Mesenchymal stem cell (in vitro differentiated cells and primary cell): ENCODE measurements at regions not wholly inside any gene's neighbourhood (a gene's known extent, or its start where the extent isn't known, plus 50 kb on each side); places are given as distances from the start of the nearest gene placed in this dataset.
"Not testable (repeated sequence)": the region's sequence is repeated elsewhere in the genome, so short reads cannot be mapped to it uniquely, and the experiment has no call there.

Source experiments
- DNase-seq: peaks from one replicate; pipeline ENCODE4 v3.0.0-alpha.2; 2013
- H2AFZ ChIP-seq: one replicate; pipeline ENCODE4 v1.6.1; 2013; ENCODE audit warnings: low read depth, mild to moderate bottlenecking, control low read depth, inconsistent platforms, low read length, moderate library complexity
- H2AK5ac ChIP-seq: 2 replicates; pipeline ENCODE4 v1.6.1; 2013; ENCODE audit warnings: low read length, moderate library complexity, mild to moderate bottlenecking, inconsistent platforms; ENCODE audit not compliant: severe bottlenecking
- H2BK120ac ChIP-seq: one replicate; pipeline ENCODE4 v1.6.1; 2013; ENCODE audit warnings: low read depth, mild to moderate bottlenecking, inconsistent platforms, low read length, moderate library complexity
- H2BK12ac ChIP-seq, 2 experiments: one replicate each; pipeline ENCODE4 v1.6.1; 2013; ENCODE audit warnings: inconsistent platforms in 2 of 2, low read length in 2 of 2, mild to moderate bottlenecking in 2 of 2, moderate library complexity in 2 of 2, control low read depth in 1 of 2
- H2BK15ac ChIP-seq: one replicate; pipeline ENCODE4 v1.6.1; 2013; ENCODE audit warnings: mild to moderate bottlenecking, low read depth, inconsistent platforms; ENCODE audit not compliant: poor library complexity, severe bottlenecking
- H2BK5ac ChIP-seq: 2 replicates; pipeline ENCODE4 v1.6.1; 2013; ENCODE audit warnings: low read depth, mild to moderate bottlenecking, low read length, control low read depth, inconsistent platforms; ENCODE audit not compliant: poor library complexity, severe bottlenecking
- H3K14ac ChIP-seq, 2 experiments: one replicate each; pipeline ENCODE4 v1.6.1; 2013; ENCODE audit warnings: inconsistent platforms in 2 of 2, low read length in 2 of 2, control low read depth in 1 of 2, mild to moderate bottlenecking in 1 of 2, moderate library complexity in 1 of 2
- H3K18ac ChIP-seq, 2 experiments: one replicate each; pipeline ENCODE4 v1.6.1; 2013; ENCODE audit warnings: inconsistent platforms in 2 of 2, low read length in 2 of 2, control low read depth in 1 of 2, low read depth in 1 of 2, mild to moderate bottlenecking in 1 of 2
- H3K23ac ChIP-seq, 2 experiments: one replicate each; pipeline ENCODE4 v1.6.1; 2013; ENCODE audit warnings: inconsistent platforms in 2 of 2, low read length in 2 of 2, mild to moderate bottlenecking in 2 of 2, moderate library complexity in 2 of 2, control low read depth in 1 of 2
- H3K27ac ChIP-seq: 2 replicates; pipeline ENCODE4 v1.5.1; 2013; ENCODE audit warnings: mild to moderate bottlenecking, moderate library complexity, low read length, control low read depth, inconsistent platforms; ENCODE audit not compliant: poor library complexity, severe bottlenecking
- H3K27me3 ChIP-seq, 2 experiments: 2 replicates each; pipeline versions ENCODE4 v1.6.1 to v1.7.0; 2013; ENCODE audit warnings: low read length in 2 of 2, mild to moderate bottlenecking in 2 of 2, moderate library complexity in 2 of 2, control low read depth in 1 of 2, inconsistent platforms in 1 of 2; ENCODE audit not compliant: control insufficient read depth in 1 of 2, insufficient read depth in 1 of 2
- H3K36me3 ChIP-seq, 2 experiments: 2 replicates each; pipeline versions ENCODE4 v1.6.1 to v1.7.0; 2013; ENCODE audit warnings: low read length in 2 of 2, control low read depth in 1 of 2, inconsistent platforms in 1 of 2, low read depth in 1 of 2, mild to moderate bottlenecking in 1 of 2; ENCODE audit not compliant: insufficient read depth in 2 of 2, control insufficient read depth in 1 of 2
- H3K4ac ChIP-seq, 2 experiments: one replicate each; pipeline ENCODE4 v1.6.1; 2013; ENCODE audit warnings: inconsistent platforms in 2 of 2, low read length in 2 of 2, mild to moderate bottlenecking in 2 of 2, moderate library complexity in 2 of 2, control low read depth in 1 of 2, low read depth in 1 of 2
- H3K4me1 ChIP-seq: 2 replicates; pipeline ENCODE4 v1.6.1; 2013; ENCODE audit warnings: low read depth, low read length, control low read depth; ENCODE audit not compliant: control insufficient read depth, insufficient read depth
- H3K4me2 ChIP-seq: 2 replicates; pipeline ENCODE4 v1.6.1; 2013; ENCODE audit warnings: low read length, mild to moderate bottlenecking, inconsistent platforms; ENCODE audit not compliant: poor library complexity, severe bottlenecking
- H3K4me3 ChIP-seq, 2 experiments: 2 replicates each; pipeline versions ENCODE4 v1.5.1 to v1.7.0; 2013; ENCODE audit warnings: low read length in 2 of 2, mild to moderate bottlenecking in 2 of 2, control low read depth in 1 of 2, low read depth in 1 of 2; ENCODE audit not compliant: insufficient read depth in 1 of 2
- H3K79me1 ChIP-seq: replicated peaks from 2 replicates; pipeline ENCODE4 v1.6.1; 2013; ENCODE audit warnings: mild to moderate bottlenecking, control low read depth, low read length, inconsistent platforms; ENCODE audit not compliant: poor library complexity, severe bottlenecking
- H3K9ac ChIP-seq: 2 replicates; pipeline ENCODE4 v1.7.0; 2013; ENCODE audit warnings: mild to moderate bottlenecking, low read length, moderate library complexity
- H3K9me3 ChIP-seq: 2 replicates; pipeline ENCODE4 v1.7.0; 2013; ENCODE audit warnings: mild to moderate bottlenecking, low read length; ENCODE audit not compliant: control insufficient read depth
- H4K8ac ChIP-seq: one replicate; pipeline ENCODE4 v1.6.1; 2013; ENCODE audit warnings: inconsistent platforms, mild to moderate bottlenecking, low read length, moderate library complexity
- H4K91ac ChIP-seq: one replicate; pipeline ENCODE4 v1.6.1; 2013; ENCODE audit warnings: mild to moderate bottlenecking, low read length, inconsistent platforms
- WGBS: methylation state at CpG from one replicate; pipeline ENCODE4 v1.1.7; 2013; ENCODE audit warnings: mixed read lengths; 5-methylcytosine and 5-hydroxymethylcytosine counted together

DNA sequence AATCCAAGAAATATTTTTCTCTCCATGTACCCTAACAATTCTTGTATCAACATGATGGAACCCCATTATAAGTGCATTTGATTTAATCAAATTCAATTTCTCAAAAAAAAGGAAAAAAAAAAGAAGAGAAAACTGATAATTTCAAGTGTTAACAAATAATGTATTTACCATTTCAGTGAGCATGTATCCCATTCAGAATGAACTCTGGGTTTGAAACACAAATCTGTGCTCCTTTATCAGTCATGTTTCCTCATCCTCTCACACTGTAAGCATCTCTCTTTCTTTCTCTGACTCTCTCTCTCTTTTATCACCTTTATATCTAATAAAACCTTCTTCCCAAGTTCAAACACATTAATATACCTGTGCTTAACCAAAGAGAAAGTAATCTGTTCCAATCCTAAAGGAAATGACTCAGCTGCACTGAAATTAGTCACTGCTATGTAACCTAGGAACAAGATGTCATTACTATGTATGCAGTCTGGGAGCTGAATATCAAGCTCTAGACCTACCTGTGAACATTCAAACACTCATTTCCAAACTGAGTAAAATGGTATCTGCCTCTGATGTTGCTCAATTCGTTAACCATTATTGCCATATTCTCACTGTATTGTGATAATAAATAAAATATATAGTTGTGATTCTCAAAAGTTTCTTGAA lies 135.0 kb upstream of the LRIG3 start:
- Histone ChIP-seq H2BK15ac (no peak overlapping the region), H2AK5ac (no peak overlapping the region), H3K14ac (no peak overlapping the region), H3K4me1 (peaks cover 2% of the 10 kb centered on the region), H3K23ac (no peak overlapping the region), H2AFZ (no peak overlapping the region), H3K18ac (peak overlapping the region in 1 of 2 experiments; percentile 18), H3K79me1 (no peaks in the 10 kb centered on the region), H2BK5ac (no peak overlapping the region), H2BK120ac (no peak overlapping the region), H3K4me2 (no peak overlapping the region), H2BK12ac (peak overlapping the region in 1 of 2 experiments; percentile 46), H3K27ac (peak overlapping the region; percentile 45), H3K4me3 (no peak overlapping the region), H4K91ac (no peak overlapping the region), H3K9ac (peak overlapping the region; percentile 27), H3K27me3 (no peaks in the 10 kb centered on the region), H3K9me3 (no peaks in the 10 kb centered on the region), H4K8ac (no peak overlapping the region), H3K36me3 (no peaks in the 10 kb centered on the region), H3K4ac (no peak overlapping the region)
- DNase-seq, result peak; percentile 83
- no CpG with 5 or more reads among the region's 1 CpG for WGBS

DNA sequence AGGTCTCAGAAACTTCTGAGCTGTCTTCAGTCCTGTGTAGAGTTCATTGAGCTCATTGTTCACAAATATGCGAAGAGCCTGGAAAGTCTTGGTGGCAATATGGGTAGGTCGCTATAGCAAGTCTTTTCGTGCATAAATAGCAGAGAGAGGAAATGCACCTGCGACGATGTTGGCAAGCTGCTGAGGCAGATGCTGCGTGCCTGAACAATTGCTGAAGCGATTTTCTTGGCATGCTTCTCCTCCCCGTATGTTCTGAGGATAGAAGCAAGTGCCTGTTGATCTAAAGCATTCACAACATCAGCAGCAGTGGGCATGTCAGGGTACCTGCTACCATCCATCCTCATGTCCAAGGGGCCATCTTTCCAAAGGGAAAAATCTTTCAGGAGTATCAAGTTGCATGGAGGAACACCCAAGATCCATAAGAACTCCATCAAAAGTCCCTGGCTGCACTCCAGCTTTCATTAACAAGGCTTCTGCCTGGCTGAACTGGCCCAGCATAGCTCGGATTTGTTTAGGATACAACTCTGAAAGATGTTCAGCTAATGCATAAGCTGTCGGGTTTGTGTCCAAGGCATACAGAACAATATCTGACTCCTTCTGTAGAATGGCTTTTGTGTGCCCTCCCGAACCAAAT lies 133.1 kb upstream of the LRIG3 start:
- H2BK120ac ChIP-seq, H3K4me1 ChIP-seq, DNase-seq, H3K9me3 ChIP-seq, H4K91ac ChIP-seq, H3K4ac ChIP-seq, H2AFZ ChIP-seq, H3K36me3 ChIP-seq, H3K4me2 ChIP-seq, H3K14ac ChIP-seq, H2BK5ac ChIP-seq, H3K27ac ChIP-seq, H3K23ac ChIP-seq, H3K27me3 ChIP-seq, H3K79me1 ChIP-seq, H3K4me3 ChIP-seq, H2BK15ac ChIP-seq, H4K8ac ChIP-seq, H3K18ac ChIP-seq, H3K9ac ChIP-seq, H2AK5ac ChIP-seq: not testable (repeated sequence)
- 96% methylated on average over 11 of the region's 11 CpGs for WGBS
- H2BK12ac ChIP-seq, result peak overlapping the region in 1 of 2 experiments; percentile 56

DNA sequence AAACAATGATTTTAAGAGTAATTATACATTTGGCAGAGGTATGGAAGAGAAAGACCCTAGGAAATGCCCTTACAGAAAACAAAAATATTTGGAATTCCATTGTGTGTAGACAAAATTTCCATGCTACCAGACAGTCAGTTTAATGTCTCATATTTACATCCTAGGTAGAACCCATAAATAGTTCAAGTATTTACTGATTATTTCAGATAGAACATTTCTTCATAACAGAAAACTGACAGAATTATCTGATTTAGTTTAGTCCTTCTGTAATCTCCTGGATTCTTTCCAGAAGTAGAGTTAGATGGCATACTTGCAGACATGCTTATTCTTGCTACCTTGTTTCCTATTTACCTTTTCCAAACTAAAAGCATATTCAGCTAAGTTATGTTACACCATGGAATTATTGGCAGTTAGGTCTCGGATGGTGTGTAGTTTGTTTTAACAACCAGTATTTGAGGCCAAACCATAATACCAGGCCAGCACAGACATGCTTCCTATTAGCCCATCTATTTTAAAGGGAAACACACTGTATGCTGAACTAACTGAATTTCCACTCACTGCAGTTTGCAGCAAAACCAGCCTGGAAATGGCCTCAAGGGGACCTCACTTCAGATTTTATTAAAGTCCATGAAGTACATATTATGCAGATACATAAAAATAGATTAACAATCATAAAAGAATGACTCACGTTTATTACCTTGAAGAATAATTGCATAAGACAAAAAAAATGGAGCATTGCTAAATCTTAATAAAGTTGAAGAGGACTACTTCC lies 126.6 kb upstream of the LRIG3 start:
- H3K9me3 ChIP-seq, result no peaks in the 10 kb centered on the region

DNA sequence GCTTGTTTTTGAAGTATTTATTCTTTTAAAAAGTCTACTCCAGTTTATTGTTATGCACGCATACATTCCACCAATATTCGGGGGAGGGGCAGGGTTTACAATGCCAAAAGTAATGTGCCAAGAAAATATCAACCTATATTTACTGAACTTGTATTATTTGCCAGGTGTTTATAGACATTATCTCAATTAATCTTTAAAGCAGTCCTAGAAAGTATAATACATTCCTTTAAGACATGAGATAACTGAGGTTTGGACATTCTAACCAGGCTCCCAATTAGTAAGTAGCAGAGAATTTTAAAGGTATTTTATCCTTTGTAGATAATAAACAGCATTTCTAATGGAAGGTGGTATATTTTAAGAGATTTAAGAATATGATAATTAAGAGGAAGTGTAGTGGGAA lies 124.5 kb upstream of the LRIG3 start:
- peaks cover 2% of the 10 kb centered on the region for H3K4me1 ChIP-seq
- no peaks in the 10 kb centered on the region for H3K27me3 ChIP-seq
- H2BK120ac ChIP-seq, result no peak overlapping the region
- H3K18ac ChIP-seq, result no peak overlapping the region
- no peak overlapping the region for H3K27ac ChIP-seq
- H2AK5ac ChIP-seq, result no peak overlapping the region
- no peaks in the 10 kb centered on the region for H3K36me3 ChIP-seq
- no peak overlapping the region for H3K4me2 ChIP-seq
- H3K79me1 ChIP-seq, result no peaks in the 10 kb centered on the region
- no peak overlapping the region for H3K14ac ChIP-seq
- H2BK5ac ChIP-seq, result no peak overlapping the region
- no peak overlapping the region for H2AFZ ChIP-seq
- no peaks in the 10 kb centered on the region for H3K9me3 ChIP-seq
- no peak overlapping the region for H3K9ac ChIP-seq
- H2BK15ac ChIP-seq, result no peak overlapping the region
- H4K8ac ChIP-seq, result no peak overlapping the region
- no peak overlapping the region for H3K4ac ChIP-seq
- DNase-seq, result no peak
- H4K91ac ChIP-seq, result no peak overlapping the region
- H3K23ac ChIP-seq, result no peak overlapping the region
- WGBS, result no CpG with 5 or more reads among the region's 2 CpGs
- H2BK12ac ChIP-seq, result no peak overlapping the region
- H3K4me3 ChIP-seq, result no peak overlapping the region

More for the DNA sequence above, 126.6 kb upstream of the LRIG3 start:
- H3K23ac ChIP-seq, result no peak overlapping the region
- H3K4me1 ChIP-seq, result no peaks in the 10 kb centered on the region
- no peak overlapping the region for H2BK120ac ChIP-seq
- no peak overlapping the region for H3K18ac ChIP-seq
- H3K36me3 ChIP-seq, result no peaks in the 10 kb centered on the region
- no peak overlapping the region for H3K4ac ChIP-seq
- H2BK15ac ChIP-seq, result no peak overlapping the region
- no peak for DNase-seq
- no peak overlapping the region for H4K91ac ChIP-seq
- H3K4me3 ChIP-seq, result no peak overlapping the region
- H2BK5ac ChIP-seq, result no peak overlapping the region
- no peaks in the 10 kb centered on the region for H3K79me1 ChIP-seq
- no peak overlapping the region for H4K8ac ChIP-seq
- H3K4me2 ChIP-seq, result no peak overlapping the region
- no peak overlapping the region for H2AK5ac ChIP-seq
- no peak overlapping the region for H2BK12ac ChIP-seq
- no peak overlapping the region for H2AFZ ChIP-seq
- WGBS, result 100% methylated on average over 1 of the region's 2 CpGs
- no peak overlapping the region for H3K14ac ChIP-seq
- H3K27ac ChIP-seq, result no peak overlapping the region
- no peak overlapping the region for H3K9ac ChIP-seq
- H3K27me3 ChIP-seq, result no peaks in the 10 kb centered on the region
